ENCODE measurements at regions not wholly inside any gene's neighbourhood (a gene's known extent, or its start where the extent isn't known, plus 50 kb on each side); places are given as distances from the start of the nearest gene placed in this dataset.
"Not testable (repeated sequence)": the region's sequence is repeated elsewhere in the genome, so short reads cannot be mapped to it uniquely, and the experiment has no call there.

- Histone ChIP-seq H3K27me3 (ENCODE audit: low read depth) (no peaks in the 10 kb centered on the region), H3K4me1 (peaks cover 4% of the 10 kb centered on the region), H3K4me3 (no peak overlapping the region), H3K27ac (replicated peaks) (no peak overlapping the region), H3K9me3 (replicated peaks) (no peaks in the 10 kb centered on the region), H3K36me3 (no peaks in the 10 kb centered on the region)
- TF ChIP-seq CTCF (IDR thresholded peaks at IDR 0.05; ENCODE audit: borderline replicate concordance): no peak
- intact Hi-C loops (cut with micrococcal nuclease): no loop called here
- DNase-seq: no peak
Observed at GRCh38 chr4:3612934-3613333, 80.7 kb upstream of the LRPAP1 start.

GRCh38 chr4:3612281-3612680 lies 80.1 kb upstream of the LRPAP1 start:
- no peaks in the 10 kb centered on the region for H3K9me3 ChIP-seq (replicated peaks)
- intact Hi-C loops (cut with micrococcal nuclease): no loop called here
- no peak overlapping the region for H3K27ac ChIP-seq (replicated peaks)
- peaks cover 4% of the 10 kb centered on the region for H3K4me1 ChIP-seq
- no peaks in the 10 kb centered on the region for H3K36me3 ChIP-seq
- no peaks in the 10 kb centered on the region for H3K27me3 ChIP-seq (ENCODE audit: low read depth)
- no peak for DNase-seq
- TF ChIP-seq CTCF (IDR thresholded peaks at IDR 0.05; ENCODE audit: borderline replicate concordance): no peak
- H3K4me3 ChIP-seq: no peak overlapping the region

DNA sequence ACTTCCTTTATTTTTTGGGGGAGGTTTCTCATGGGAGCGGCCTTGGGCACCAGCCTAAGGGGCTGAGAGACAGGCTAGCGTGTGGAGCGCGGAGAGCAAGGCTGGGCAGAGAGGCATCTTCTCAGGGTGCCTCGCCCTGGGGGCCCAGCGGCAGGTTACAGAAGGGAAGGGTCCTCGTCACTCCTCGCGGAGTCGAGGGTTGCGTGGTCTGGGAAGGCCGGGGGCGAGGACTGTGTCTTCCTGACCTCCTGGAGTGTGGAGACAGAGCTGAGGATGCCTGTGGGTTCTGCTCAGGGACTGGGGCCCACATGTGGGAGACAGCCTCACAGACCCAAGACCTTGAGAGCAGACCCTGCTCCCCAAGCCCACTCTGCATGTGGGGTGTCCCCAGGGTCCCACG lies 79.6 kb upstream of the LRPAP1 start:
- H3K36me3 ChIP-seq: no peaks in the 10 kb centered on the region
- intact Hi-C loops (cut with micrococcal nuclease): no loop called here

DNA sequence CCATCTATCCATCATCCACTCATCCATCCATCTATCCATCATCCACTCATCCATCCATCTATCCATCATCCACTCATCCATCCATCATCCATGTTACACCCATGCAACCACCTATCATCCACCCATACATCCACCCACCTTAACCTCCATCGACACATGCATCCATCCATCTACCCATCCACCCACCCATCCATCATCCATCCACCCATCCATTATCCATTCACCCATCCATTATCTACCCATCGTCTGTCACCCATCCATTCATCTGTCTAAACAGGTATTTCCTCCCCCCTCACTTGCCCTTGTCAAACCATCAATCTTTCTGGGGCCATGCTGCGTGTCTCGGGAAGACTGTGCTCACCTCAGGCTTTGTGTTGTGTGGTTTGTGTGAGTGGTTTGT lies 78.6 kb upstream of the LRPAP1 start:
- H3K9me3 ChIP-seq (replicated peaks); H3K27me3 ChIP-seq (ENCODE audit: low read depth); DNase-seq; intact Hi-C loops (cut with micrococcal nuclease); H3K4me1 ChIP-seq; H3K4me3 ChIP-seq; H3K27ac ChIP-seq (replicated peaks); H3K36me3 ChIP-seq: not testable (repeated sequence)

More for the DNA sequence above, 79.6 kb upstream of the LRPAP1 start:
- H3K4me1 ChIP-seq: peaks cover 4% of the 10 kb centered on the region
- no peak overlapping the region for H3K4me3 ChIP-seq
- H3K27ac ChIP-seq (replicated peaks): no peak overlapping the region
- H3K27me3 ChIP-seq (ENCODE audit: low read depth): no peaks in the 10 kb centered on the region
- H3K9me3 ChIP-seq (replicated peaks): no peaks in the 10 kb centered on the region
- TF ChIP-seq CTCF (IDR thresholded peaks at IDR 0.05; ENCODE audit: borderline replicate concordance): no peak
- no peak for DNase-seq

GRCh38 chr4:3609905-3610304 lies 77.7 kb upstream of the LRPAP1 start:
- H3K27ac ChIP-seq (replicated peaks); DNase-seq; H3K4me3 ChIP-seq; H3K36me3 ChIP-seq; H3K4me1 ChIP-seq; H3K9me3 ChIP-seq (replicated peaks); H3K27me3 ChIP-seq (ENCODE audit: low read depth); intact Hi-C loops (cut with micrococcal nuclease): not testable (repeated sequence)

GRCh38 chr4:3607690-3608552 lies 75.7 kb upstream of the LRPAP1 start:
- Histone ChIP-seq H3K4me1 (no peaks in the 10 kb centered on the region), H3K9me3 (replicated peaks) (no peaks in the 10 kb centered on the region), H3K27ac (replicated peaks) (no peak overlapping the region), H3K27me3 (ENCODE audit: low read depth) (peaks cover 28% of the 10 kb centered on the region), H3K4me3 (no peak overlapping the region), H3K36me3 (no peaks in the 10 kb centered on the region)
- TF ChIP-seq CTCF (IDR thresholded peaks at IDR 0.05; ENCODE audit: borderline replicate concordance): no peak
- intact Hi-C loops (cut with micrococcal nuclease): no loop called here
- DNase-seq: no peak

DNA sequence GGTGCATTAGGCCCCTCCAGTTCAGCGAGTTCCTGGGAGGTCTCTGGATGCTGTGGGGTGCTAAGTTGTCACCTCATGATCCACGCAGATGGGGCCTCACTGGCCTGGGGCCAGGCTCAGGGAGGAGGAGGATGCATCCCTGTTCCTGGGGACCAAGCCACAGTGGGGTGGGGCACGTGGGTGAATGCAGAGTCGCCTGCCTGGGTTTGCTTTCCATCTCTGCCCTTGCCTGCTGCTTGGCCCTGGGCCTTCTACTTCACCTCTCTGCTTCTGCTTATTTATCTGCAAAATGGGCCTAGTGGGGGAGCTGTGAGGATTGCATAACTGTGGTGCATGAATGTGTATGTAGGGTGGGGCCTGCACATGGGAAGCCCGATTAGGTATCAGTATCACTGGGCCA lies 74.6 kb upstream of the LRPAP1 start:
- not testable (repeated sequence) for DNase-seq

DNA sequence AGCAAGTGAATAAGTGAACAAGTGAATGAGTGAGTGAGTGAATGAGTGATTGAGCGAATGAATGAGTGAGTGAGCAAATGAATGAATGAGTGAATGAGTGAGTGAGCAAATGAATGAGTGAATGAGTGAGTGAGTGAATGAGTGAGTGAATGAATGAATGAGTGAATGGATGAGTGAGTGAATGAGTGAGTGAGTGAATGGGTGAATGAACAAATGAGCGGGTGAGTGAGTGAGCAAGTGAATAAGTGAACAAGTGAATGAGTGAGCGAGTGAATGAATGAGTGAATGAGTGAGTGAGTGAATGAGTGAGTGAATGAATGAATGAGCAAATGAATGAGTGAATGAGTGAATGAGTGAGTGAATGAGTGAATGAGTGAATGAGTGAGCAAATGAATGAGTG lies 74.0 kb upstream of the LRPAP1 start:
- H3K4me3 ChIP-seq; DNase-seq; H3K9me3 ChIP-seq (replicated peaks); H3K27ac ChIP-seq (replicated peaks); H3K4me1 ChIP-seq; H3K36me3 ChIP-seq; intact Hi-C loops (cut with micrococcal nuclease): not testable (repeated sequence)
- peaks cover 36% of the 10 kb centered on the region for H3K27me3 ChIP-seq (ENCODE audit: low read depth)

More for the DNA sequence above, 74.6 kb upstream of the LRPAP1 start:
- H3K4me3 ChIP-seq; intact Hi-C loops (cut with micrococcal nuclease); H3K9me3 ChIP-seq (replicated peaks); H3K36me3 ChIP-seq; H3K4me1 ChIP-seq; H3K27ac ChIP-seq (replicated peaks): not testable (repeated sequence)
- peaks cover 35% of the 10 kb centered on the region for H3K27me3 ChIP-seq (ENCODE audit: low read depth)
